Stomach (tissue), 4 donors: ENCODE measurements at regions not wholly inside any gene's neighbourhood (a gene's known extent, or its start where the extent isn't known, plus 50 kb on each side); places are given as distances from the start of the nearest gene placed in this dataset.

Experiments used
- EP300 ChIP-seq: sonication (generic); formaldehyde crosslinking; IDR thresholded peaks from one replicate; pipeline ENCODE4 v1.6.1; 2017; ENCODE audit warnings: antibody characterized with exemption
- POLR2A ChIP-seq, 4 donors: fragments of 450-650 bp; IDR thresholded peaks; one replicate each; pipeline ENCODE4 v1.6.1; 2016; ENCODE audit warnings: antibody characterized with exemption in 4 of 4, control low read depth in 2 of 4, mild to moderate bottlenecking in 1 of 4, moderate library complexity in 1 of 4
- POLR2AphosphoS5 ChIP-seq, 3 donors: sonication (generic); formaldehyde crosslinking; IDR thresholded peaks; one replicate each; pipeline ENCODE4 v1.6.1; 2016; ENCODE audit warnings: antibody characterized with exemption in 3 of 3
- TF ChIP-seq, protein P1 (sequence below), 7 experiments: fragments of 450-650 bp in 4 of 7; fragments of 200-600 bp in 3 of 7; sonication (generic) in 3 of 7; IDR thresholded peaks; one replicate each; pipeline ENCODE4 v1.5.1; 2016 to 2019; ENCODE audit warnings: antibody characterized with exemption in 7 of 7, control low read depth in 2 of 7, mild to moderate bottlenecking in 1 of 7

DNA sequence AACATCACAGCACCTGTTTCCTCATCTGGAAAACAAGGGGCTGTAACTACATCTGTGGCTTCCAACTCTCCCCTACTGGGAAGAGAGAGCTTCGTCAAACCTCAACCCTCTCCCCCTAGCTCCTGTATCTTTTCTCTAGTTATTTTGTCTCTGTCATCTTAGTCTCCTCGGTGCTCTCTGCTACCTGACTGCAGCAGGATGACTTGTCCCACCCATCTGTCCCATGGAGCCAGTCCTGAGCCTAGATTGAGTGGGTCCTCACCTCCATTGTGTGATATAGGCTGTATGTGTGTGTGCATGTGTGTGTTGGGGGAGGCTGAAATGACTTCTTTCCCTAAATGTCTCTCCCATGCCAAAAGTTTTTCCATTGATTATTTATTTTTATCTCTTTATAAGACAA, 177.3 kb downstream of the EMP1 start:
- TF ChIP-seq, protein P1, sequence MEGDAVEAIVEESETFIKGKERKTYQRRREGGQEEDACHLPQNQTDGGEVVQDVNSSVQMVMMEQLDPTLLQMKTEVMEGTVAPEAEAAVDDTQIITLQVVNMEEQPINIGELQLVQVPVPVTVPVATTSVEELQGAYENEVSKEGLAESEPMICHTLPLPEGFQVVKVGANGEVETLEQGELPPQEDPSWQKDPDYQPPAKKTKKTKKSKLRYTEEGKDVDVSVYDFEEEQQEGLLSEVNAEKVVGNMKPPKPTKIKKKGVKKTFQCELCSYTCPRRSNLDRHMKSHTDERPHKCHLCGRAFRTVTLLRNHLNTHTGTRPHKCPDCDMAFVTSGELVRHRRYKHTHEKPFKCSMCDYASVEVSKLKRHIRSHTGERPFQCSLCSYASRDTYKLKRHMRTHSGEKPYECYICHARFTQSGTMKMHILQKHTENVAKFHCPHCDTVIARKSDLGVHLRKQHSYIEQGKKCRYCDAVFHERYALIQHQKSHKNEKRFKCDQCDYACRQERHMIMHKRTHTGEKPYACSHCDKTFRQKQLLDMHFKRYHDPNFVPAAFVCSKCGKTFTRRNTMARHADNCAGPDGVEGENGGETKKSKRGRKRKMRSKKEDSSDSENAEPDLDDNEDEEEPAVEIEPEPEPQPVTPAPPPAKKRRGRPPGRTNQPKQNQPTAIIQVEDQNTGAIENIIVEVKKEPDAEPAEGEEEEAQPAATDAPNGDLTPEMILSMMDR (IDR thresholded peaks at IDR 0.05) = no peak
- TF ChIP-seq POLR2AphosphoS5 (IDR thresholded peaks at IDR 0.05) (no peak), POLR2A (IDR thresholded peaks at IDR 0.05) (no peak), EP300 (no peak)
